Right cardiac atrium (tissue), 5 donors: ENCODE measurements at regions not wholly inside any gene's neighbourhood (a gene's known extent, or its start where the extent isn't known, plus 50 kb on each side); places are given as distances from the start of the nearest gene placed in this dataset.

Experiments
- ATAC-seq, 2 donors: fragments of 200-7000 bp; cut with Tn5 transposase; one replicate each; pipeline versions ENCODE4 v1.8.0 to v1.9.1; 2020; ENCODE audit warnings: moderate library complexity in 2 of 2, mild to moderate bottlenecking in 1 of 2
- DNase-seq, 3 donors: peaks; one replicate each; pipeline ENCODE4 v3.0.0-alpha.2; 2020
- H3K27ac ChIP-seq: one replicate; pipeline ENCODE4 v1.5.1; 2013; ENCODE audit warnings: mild to moderate bottlenecking, low read length, control low read depth, moderate library complexity
- H3K27me3 ChIP-seq: one replicate; pipeline ENCODE4 v1.6.1; 2013; ENCODE audit not compliant: control insufficient read depth, insufficient read depth
- H3K4me1 ChIP-seq: one replicate; pipeline ENCODE4 v1.6.1; 2013; ENCODE audit warnings: low read length; ENCODE audit not compliant: control insufficient read depth, insufficient read depth
- H3K4me3 ChIP-seq: one replicate; pipeline ENCODE4 v1.5.1; 2013; ENCODE audit warnings: low read length, control low read depth
- H3K9me3 ChIP-seq: one replicate; pipeline ENCODE4 v1.6.1; 2013; ENCODE audit warnings: low read length; ENCODE audit not compliant: control insufficient read depth
- WGBS: extraction: QIAGEN DNeasy Blood & Tissue Kit; methylation state at CpG from one replicate; pipeline ENCODE4 v1.1.7; 2013; 5-methylcytosine and 5-hydroxymethylcytosine counted together
- intact Hi-C, 4 donors: fragments of 100-400 bp; cut with DNase I; formaldehyde crosslinking; loops; one replicate each; pipeline versions ENCODE4 v1.11.0 to v1.14.0; 2022 to 2023
- donor health status: healthy with polysubstance abuse.
- donor health status: DM: no; HTN: yes; CAD: no.
- donor health status: DM: no; HTN: no; CAD: no.
- donor health status: DM: no; HTN: yes; CAD: no; lungs with severe emphysema.
- donor health status: DM: yes; HTN: yes; CAD: no.

DNA sequence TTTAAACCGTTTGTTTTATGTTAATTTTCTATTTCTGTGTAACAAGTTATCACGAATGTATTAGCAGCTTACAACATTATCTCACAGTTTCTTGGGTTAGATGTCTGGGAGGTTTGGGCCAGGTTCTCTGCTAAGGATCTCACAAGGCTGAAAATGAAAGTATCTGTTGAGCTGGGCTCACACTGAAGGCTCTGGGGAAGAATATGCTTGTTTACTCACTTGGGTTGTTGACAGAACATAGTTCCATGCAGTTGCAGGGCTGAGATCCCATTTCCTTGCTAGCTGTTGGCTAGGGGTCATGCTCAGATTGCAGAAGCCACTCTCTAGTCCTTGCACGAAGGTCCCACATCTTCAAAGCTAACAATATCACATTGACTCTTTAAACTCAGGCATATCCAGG is 266.6 kb upstream of the GNAI1 start:
- no peaks in the 10 kb centered on the region for H3K9me3 ChIP-seq
- H3K4me3 ChIP-seq, result no peak overlapping the region
- H3K27ac ChIP-seq, result no peak overlapping the region
- DNase-seq (peak in 1 of 3 donors; percentile 39), ATAC-seq (peak in 1 of 2 donors; percentile 75)
- H3K27me3 ChIP-seq, result no peaks in the 10 kb centered on the region
- H3K4me1 ChIP-seq, result no peaks in the 10 kb centered on the region
- intact Hi-C loops, result no loop called here
- 38% methylated on average over 3 of the region's 3 CpGs for WGBS

DNA sequence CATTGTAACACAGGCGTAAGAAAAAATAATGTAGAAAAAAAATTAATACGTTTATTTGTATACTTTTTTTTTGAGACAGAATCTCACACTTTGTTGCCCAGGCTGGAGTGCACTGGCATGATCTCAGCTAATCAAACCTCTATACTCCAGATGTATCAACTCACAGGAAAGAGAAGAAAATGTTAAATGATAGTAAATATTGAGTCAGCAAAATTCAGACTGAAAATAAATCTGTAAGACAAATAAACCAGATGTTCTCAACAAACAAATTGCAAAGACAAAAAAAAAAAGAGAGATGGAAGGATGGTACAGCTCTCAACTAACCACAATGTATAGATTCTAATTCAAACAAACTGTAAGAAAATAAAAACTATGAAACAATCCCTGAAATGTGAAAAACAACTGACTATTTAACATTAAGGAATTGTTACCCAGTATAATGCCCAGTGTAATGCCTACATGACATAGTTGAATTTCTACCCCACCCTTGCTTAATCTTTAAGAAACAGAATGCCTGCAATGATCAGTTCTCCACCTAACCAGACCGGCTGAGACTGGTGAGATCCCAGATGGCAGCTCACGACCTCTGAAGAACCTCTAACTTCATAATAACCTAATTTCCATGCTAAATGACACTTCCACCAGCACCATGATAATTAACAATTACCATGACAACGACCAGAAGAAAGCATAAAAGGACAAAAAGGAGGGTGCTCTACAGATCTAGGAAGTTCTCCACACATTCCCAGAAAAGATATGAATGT is 272.0 kb upstream of the GNAI1 start:
- 71% methylated on average over 5 of the region's 5 CpGs for WGBS
- H3K4me3 ChIP-seq, result no peak overlapping the region

DNA sequence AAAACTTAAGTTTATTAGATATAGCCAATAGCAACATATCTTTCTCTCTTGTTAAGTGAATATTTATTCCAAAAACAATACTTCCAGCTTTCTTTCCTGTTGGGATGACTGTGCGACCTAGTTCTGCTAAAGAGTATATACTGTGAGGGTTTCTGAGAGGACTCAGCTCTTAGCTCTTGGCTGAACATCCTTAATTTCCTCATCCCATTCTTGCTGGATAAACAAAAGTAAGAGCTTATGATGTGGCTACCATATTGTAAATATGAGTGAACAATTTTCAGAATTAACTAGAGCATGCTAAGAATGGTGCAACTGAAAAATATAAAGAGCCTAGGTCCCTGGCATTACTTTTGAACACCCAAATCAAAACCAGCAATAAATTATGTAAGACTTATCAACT is 279.5 kb upstream of the GNAI1 start:
- WGBS, result 69% methylated on average over 1 of the region's 1 CpG
- no peak overlapping the region for H3K4me3 ChIP-seq
- H3K4me1 ChIP-seq, result no peaks in the 10 kb centered on the region
- H3K27me3 ChIP-seq, result no peaks in the 10 kb centered on the region
- no peak overlapping the region for H3K27ac ChIP-seq
- no peaks in the 10 kb centered on the region for H3K9me3 ChIP-seq
- DNase-seq, result no peak
- intact Hi-C loops, result no loop called here
- ATAC-seq, result no peak

More for the DNA sequence above, 272.0 kb upstream of the GNAI1 start:
- no peak for DNase-seq
- Histone ChIP-seq H3K9me3 (no peaks in the 10 kb centered on the region), H3K27me3 (no peaks in the 10 kb centered on the region), H3K4me1 (no peaks in the 10 kb centered on the region), H3K27ac (no peak overlapping the region)
- no peak for ATAC-seq
- intact Hi-C loops, result no loop called here

DNA sequence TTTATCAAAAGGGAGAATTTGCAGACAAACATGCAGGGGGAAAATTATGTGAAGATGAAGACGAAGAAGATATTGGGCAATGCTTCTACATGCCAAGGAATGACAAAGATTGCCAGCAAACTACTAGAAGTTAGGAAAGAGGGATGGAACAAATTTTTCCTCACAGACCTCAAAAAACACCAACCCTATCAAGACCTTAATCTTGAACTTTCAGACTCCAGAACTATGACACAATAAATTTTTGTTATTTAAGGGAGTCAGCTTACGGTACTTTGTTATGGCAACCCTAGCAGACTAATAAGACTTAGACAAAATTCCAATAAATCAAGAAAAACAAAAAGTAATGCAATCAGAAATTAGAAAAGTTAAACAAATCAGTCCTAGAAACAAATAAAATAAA is 280.0 kb upstream of the GNAI1 start:
- no peak for DNase-seq
- H3K27me3 ChIP-seq, result no peaks in the 10 kb centered on the region
- ATAC-seq, result no peak
- H3K27ac ChIP-seq, result no peak overlapping the region
- WGBS, result 64% methylated on average over 2 of the region's 2 CpGs
- no peak overlapping the region for H3K4me3 ChIP-seq
- intact Hi-C loops, result no loop called here
- no peaks in the 10 kb centered on the region for H3K9me3 ChIP-seq
- no peaks in the 10 kb centered on the region for H3K4me1 ChIP-seq

DNA sequence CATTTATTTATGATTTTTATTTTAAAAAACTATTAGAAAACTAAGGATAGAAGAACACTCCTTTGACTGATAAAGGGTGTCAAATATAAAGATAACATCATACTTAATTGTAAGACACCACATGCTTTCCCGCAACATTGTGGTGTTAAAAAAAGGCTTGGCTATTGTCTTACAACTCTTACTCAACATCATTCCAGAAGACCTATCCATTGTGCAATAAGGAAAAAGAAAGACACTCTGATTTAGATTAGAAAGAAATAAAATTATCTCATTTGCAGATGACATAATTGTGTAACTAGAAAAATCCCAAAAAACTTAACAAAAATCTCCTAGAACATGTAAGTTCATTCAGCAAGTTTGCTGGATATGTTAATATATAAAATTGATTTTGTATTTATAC is 296.7 kb upstream of the GNAI1 start:
- Histone ChIP-seq H3K9me3 (no peaks in the 10 kb centered on the region), H3K27me3 (no peaks in the 10 kb centered on the region), H3K4me1 (no peaks in the 10 kb centered on the region), H3K27ac (no peak overlapping the region), H3K4me3 (no peak overlapping the region)
- DNase-seq (no peak), ATAC-seq (no peak)
- WGBS, result 74% methylated on average over 1 of the region's 1 CpG
- intact Hi-C loops, result no loop called here

DNA sequence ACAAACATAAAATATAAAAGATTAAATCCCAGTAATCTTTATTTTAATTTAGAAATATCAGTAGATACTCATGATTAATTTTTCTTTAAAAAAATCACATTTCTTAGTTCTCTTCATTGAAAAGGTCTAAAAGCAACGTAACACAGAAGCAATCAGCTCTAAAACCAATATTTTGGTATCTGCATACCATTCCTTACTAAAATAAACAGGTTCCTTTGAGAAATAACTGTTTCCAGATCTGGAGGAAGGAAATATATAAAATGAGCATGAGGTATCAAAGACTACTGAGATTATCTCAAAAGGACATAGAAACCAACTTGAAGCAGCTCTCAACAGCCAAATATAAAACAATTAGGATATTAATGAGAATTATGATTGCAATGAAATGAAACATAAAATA is 301.0 kb upstream of the GNAI1 start:
- Histone ChIP-seq H3K4me1 (no peaks in the 10 kb centered on the region), H3K27ac (no peak overlapping the region), H3K27me3 (no peaks in the 10 kb centered on the region), H3K9me3 (no peaks in the 10 kb centered on the region), H3K4me3 (no peak overlapping the region)
- DNase-seq, result no peak
- intact Hi-C loops, result no loop called here
- 71% methylated on average over 1 of the region's 1 CpG for WGBS
- no peak for ATAC-seq

DNA sequence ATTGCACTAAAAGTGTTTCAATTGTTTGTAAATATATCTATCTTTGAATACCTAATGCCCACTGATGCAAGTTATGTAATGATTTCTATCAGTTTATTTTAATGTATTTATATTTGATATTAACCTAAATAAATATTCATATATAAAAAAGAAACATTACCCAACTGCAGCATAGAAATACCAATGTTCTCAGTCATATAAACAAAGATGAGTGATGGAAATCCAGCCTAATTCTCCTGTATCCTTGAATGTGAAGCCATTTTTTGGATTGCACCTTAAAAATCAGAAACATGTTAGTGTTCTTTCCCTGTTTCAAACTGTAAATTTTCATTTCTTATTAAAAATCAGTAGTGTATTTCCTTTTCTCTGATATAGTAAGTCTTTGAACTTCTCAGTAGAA is 305.8 kb upstream of the GNAI1 start:
- H3K27ac ChIP-seq, result no peak overlapping the region
- H3K4me1 ChIP-seq, result no peaks in the 10 kb centered on the region
- intact Hi-C loops, result no loop called here
- no peak for ATAC-seq
- H3K4me3 ChIP-seq, result no peak overlapping the region
- no peak for DNase-seq
- H3K27me3 ChIP-seq, result no peaks in the 10 kb centered on the region
- H3K9me3 ChIP-seq, result no peaks in the 10 kb centered on the region

DNA sequence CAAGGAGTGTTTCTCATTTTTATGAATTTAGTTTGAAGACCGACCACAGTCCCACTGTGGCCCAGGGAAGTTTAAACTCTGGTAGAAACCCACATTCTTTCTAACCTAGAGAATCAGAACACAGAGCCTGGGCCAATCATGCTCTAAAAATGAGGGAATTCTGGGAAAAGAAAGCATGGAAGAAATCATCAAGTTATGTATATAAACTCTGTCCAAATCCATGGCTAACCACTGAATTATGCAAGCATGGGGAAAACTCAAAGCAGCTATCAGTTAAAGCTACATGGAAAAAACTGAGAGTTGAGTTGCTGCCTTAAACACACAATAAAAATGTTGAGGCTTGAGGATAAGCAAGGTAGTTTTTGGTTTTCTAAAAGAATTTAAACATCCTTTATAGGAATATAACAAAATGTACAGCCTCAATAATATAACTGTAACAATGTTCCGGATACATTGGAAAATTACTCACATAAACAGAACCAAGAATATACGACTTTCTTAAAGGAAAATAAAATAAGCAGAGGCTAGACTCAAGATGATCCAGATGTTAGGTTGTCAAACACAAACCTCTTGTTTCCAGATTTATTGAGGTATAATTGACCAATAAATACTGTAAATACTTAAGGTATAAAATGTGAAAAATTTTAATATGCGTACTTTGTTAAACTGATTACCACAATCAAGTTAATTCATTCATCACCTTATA is 311.2 kb upstream of the GNAI1 start:
- 90% methylated on average over 4 of the region's 4 CpGs for WGBS
- H3K27me3 ChIP-seq, result no peaks in the 10 kb centered on the region
- no peaks in the 10 kb centered on the region for H3K4me1 ChIP-seq
- no peak for DNase-seq
- H3K27ac ChIP-seq, result no peak overlapping the region
- ATAC-seq, result no peak
- H3K4me3 ChIP-seq, result no peak overlapping the region
- intact Hi-C loops, result no loop called here
- no peaks in the 10 kb centered on the region for H3K9me3 ChIP-seq

DNA sequence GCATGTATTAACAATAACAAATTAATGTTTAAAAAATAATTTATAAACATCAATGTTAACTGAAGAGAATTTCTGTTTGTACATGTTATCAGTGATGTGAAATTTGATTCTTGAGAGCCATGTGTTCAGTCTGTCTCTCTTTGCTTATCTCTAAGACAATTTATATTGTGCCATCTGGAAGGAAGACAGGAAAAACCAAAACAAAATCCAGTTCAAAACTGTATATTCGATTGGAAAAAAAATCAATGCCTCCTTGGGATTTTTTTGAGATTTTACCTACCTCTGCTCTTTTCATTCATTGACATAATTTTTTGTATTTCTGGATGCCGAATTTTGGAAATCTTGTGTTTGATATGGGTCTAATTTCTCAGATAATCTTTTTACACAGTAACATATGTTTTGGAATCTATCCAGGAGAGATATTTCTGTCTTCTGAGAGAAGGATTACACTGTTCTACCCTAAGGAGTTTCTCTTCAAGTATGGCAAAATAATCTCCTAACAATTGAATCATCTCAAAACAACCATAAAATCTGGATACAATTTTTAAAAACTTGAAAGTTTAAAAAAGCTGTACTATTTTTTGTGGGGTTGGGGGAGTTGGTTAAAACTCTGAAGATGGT is 311.9 kb upstream of the GNAI1 start:
- H3K27ac ChIP-seq, result no peak overlapping the region
- WGBS, result 46% methylated on average over 2 of the region's 2 CpGs
- DNase-seq, result no peak
- H3K9me3 ChIP-seq, result no peaks in the 10 kb centered on the region
- no peaks in the 10 kb centered on the region for H3K4me1 ChIP-seq
- ATAC-seq, result no peak
- H3K27me3 ChIP-seq, result no peaks in the 10 kb centered on the region
- intact Hi-C loops, result no loop called here
- H3K4me3 ChIP-seq, result no peak overlapping the region

DNA sequence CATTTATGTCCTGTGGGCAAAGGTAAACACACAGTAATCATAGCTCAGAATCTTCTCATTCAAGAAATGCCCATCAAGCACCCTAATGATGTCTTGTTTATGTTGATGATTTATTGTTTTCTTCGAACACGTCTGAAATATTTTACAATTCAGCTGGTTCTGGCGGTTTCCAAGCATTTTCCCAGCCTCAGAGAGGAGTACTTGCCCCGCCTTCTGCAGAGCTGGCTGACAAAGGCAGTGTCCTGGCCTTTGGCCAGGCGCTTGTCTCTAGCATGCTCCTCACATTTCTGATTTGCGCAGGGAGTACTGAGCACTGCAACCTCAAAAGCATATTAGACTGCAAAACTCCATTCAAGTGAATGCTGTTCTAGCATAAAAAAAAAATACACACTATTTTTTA is 314.2 kb upstream of the GNAI1 start:
- H3K9me3 ChIP-seq, result no peaks in the 10 kb centered on the region
- no peaks in the 10 kb centered on the region for H3K27me3 ChIP-seq
- peak; percentile 68 to 92 (median 81) for DNase-seq
- H3K4me3 ChIP-seq, result no peak overlapping the region
- intact Hi-C loops, result no loop called here
- ATAC-seq, result peak; percentile 78 to 91
- no peaks in the 10 kb centered on the region for H3K4me1 ChIP-seq
- H3K27ac ChIP-seq, result no peak overlapping the region
- 17% methylated on average over 6 of the region's 6 CpGs for WGBS

DNA sequence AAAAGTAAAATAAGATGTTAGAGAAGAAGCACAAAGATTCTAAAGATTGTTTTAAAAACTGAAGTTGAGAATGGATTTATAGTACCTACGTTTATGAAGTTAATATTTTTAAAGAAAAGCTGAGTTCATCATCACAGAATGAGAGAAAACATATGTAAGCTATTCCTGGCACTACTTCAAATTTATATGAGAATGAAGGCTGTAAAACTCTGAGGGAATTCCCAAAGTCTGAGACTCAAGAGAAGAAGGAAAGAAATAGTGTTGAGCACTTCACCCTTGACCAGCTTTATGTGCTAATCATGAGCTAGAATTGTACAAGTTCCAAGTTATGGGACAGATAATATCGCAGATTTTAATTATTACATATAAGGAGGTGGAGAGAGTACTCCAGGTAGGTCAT is 323.7 kb upstream of the GNAI1 start:
- no peak overlapping the region for H3K4me3 ChIP-seq
- no peaks in the 10 kb centered on the region for H3K4me1 ChIP-seq
- WGBS, result 63% methylated on average over 2 of the region's 2 CpGs
- no peak for DNase-seq
- no peak overlapping the region for H3K27ac ChIP-seq
- no peaks in the 10 kb centered on the region for H3K27me3 ChIP-seq
- intact Hi-C loops, result no loop called here
- ATAC-seq, result no peak
- H3K9me3 ChIP-seq, result no peaks in the 10 kb centered on the region
